Retina (tissue), 1 donor: ENCODE measurements at regions not wholly inside any gene's neighbourhood (a gene's known extent, or its start where the extent isn't known, plus 50 kb on each side); places are given as distances from the start of the nearest gene placed in this dataset.

Source experiments
- DNase-seq: peaks from one replicate; pipeline ENCODE4 v3.0.0-alpha.2; 2016

DNA sequence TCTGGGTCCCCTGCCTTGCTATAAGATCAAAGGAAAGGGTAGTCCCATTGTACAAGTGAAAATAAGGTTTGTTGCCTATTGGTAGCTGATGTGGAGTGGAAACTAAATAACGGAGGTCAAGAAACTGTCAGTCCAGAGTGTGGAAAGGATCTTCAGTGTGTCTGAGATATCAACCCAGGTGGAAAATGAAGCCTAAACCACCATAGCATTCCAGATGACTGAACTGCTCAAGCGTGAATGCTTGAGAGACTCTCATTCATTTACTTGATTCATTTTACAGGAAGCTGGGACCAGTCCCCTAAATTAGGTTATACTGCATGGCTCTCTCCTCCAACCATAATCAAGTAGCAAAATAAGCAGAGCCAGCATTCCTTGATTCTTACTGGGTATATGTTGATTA lies 116.0 kb upstream of the SLC28A3 start:
- no peak for DNase-seq

DNA sequence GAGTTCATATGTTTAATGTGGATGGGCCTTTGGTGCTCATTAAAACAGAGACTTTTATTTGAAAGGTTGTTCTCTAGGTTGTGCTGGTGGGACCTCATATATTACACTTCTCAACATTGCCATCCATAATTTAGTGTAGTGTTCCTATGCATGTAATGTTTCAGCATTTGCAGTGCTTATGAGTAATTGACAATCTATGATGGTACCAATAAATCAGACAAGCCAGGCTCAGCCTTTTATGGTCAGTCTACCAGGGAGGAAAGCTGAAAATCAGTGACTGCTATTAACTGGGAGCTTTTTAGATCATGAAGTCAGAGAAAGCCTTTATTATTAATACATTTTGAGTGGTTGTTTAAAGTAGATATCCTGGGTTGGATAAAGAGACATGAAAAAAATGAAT lies 120.1 kb upstream of the SLC28A3 start:
- DNase-seq, result no peak

DNA sequence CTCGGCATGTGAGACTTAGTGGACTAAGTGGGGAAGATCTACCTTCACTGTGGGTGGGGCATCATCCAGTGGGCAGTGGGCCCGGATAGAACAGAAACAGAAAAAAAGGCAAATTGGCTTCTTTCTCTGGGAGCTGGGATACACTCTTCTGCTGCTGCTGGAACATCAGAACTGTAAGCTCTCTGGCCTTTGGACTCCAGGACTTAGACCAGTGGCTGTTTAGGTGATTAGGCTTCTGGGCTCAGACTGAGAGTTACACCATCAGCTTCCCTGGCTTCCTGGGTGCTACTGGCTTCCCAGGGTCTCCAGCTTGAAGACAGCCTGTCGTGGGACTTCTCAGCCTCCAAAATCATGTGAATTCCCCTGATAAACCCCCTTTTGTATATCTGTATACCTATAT lies 122.7 kb upstream of the SLC28A3 start:
- DNase-seq, result no peak

DNA sequence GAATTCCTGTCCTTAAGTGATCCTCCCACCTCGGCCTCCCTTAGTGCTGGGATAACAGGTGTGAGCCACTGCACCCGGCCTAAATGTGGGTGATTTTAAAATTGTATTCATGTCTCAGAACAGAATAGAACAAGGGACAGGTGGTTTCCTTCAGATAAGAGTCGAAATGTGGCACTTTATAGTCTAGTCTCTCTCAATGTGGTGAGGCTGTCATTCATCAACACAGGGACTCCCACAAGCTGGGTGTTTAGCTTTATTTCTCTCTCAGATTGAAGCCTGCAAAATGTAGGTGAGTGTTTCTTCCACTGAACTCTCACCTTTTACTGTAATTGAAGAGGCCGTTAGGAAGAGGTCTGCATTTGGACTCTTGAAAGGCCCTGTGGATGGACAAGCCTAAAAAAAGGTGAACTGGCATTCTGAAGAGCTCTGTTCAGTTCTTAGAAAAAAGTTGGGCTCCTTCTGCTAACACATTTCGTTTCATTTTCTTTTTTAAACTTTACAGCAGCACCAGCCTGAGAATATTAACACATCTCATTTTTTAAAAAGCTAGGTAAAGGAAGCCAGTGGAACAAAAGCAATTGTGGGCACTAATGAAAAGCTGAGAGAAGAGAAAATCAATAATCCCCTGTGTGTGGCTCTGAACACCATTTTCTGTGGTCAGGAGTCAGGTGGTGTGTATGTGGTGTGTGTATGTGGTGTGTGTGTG lies 126.2 kb upstream of the SLC28A3 start:
- DNase-seq, result no peak

DNA sequence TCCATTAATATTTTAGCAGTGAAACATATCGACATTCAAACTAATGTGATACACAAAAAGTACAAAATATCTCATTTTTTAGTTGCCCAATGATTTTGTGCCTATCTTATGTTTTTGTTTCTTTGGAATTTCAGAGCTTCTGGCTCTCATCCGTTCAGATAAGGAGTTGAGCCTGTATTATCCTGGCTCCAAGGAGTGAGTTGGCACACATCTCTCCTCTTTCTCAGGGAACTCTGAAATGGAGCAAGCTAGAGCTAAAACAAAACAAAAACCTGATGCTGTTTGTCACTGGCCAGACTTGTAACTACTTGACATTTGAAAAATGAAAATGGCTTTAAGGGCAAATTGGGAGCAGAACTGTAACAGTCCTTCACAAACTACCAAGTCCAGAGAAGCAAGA lies 131.3 kb upstream of the SLC28A3 start:
- DNase-seq, result no peak

DNA sequence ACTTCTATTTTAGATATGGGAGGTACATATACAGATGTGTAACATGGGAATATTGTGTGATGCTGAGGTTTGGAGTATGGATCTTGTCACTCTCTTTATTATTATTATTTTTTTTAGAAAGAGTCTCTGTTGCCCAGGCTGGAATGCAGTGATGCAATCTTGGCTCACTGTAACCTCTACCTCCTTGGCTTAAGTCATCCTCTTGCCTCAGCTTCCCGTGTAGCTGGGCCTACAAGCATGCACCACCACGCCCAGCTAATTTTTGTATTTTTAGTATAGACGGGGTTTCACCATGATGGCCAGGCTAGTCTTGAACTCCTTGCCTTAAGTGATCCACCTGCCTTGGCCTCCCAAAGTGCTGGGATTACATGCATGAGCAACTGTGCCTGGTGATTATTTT lies 138.4 kb upstream of the SLC28A3 start:
- no peak for DNase-seq

DNA sequence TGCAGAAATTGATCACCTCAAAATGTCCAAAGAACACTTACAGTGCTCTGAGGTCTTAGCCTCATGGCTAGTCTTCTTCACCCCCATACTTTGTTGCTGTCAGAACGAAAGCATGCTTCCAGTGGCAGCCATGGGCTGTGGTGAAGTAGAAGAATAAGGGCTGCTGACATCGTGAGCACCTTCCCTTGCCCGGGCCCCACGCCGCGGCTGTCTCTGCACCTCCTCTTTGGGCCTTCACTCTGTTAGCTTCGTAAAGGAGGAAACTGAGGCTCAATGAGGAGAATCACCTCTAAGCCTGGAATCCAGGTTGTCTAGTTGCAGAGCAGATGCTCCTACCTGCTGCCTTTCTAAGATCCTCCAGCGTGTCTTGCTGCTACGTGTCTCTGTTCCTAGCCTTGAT lies 139.5 kb upstream of the SLC28A3 start:
- DNase-seq, result no peak

DNA sequence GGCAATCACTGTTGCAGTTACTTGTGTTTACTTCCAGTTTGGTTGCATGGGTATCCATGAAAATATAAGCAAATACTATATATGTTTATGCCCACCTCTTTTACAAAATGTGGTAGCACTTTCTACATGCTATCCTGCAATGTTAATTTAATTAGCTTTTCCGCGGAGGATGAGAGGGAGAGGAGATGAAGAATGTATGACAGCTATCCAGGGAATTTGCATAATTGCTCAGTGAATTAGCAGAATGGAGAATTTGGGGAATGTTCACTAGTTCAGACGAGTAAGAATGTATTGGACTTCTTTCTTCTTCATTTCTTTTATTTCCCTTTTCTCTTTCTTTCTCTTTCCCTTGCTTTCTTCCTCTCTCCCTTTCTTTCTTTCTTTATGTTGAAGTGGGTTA lies 140.7 kb upstream of the SLC28A3 start:
- DNase-seq, result no peak

DNA sequence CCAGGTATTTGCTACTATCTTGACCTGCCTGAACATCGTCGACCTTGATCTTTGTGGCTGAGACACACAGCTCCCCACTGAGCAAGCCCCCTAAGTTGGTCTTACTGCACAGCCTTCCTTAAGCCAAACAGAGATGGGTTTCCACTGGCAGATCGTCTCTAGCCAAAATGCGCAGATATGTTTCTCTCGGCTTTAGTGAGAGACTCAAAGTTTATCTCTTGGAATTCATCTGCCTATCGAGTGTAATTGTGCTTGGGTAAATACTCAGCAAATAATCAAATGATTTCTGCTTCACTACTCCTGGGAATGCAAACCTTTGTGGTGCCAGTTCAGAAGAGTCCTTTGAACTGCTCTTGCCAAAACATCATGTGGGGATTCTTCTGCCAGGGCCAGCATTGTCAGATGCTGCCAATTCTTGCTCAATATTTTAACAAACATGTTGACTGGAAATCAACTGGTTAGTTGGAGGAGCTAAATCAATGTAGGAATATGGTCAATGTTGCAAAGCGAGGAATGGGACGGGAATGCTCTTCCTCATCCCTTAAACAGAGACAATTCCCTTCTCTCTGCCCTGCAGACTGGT lies 141.2 kb upstream of the SLC28A3 start:
- DNase-seq, result peak; percentile 62

DNA sequence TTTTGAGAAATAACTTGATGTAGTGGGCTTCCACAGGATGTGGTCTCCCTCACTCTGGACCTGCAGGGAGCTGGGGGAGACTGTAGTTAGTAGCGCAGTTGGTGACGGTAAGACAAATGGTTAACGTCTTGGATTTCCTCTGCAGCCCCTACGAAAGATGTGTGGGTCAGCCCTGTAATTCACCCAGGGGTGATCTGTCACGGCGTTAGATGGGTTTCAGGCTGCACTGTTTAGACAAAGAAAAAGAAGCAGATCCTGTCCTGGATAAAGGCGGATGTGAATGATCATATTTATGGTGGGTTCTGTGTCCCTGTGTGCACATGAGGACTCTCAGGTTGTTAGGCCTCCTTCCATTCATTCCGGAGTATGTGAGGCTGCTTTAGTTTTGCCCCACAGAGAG lies 142.0 kb upstream of the SLC28A3 start:
- DNase-seq, result no peak

DNA sequence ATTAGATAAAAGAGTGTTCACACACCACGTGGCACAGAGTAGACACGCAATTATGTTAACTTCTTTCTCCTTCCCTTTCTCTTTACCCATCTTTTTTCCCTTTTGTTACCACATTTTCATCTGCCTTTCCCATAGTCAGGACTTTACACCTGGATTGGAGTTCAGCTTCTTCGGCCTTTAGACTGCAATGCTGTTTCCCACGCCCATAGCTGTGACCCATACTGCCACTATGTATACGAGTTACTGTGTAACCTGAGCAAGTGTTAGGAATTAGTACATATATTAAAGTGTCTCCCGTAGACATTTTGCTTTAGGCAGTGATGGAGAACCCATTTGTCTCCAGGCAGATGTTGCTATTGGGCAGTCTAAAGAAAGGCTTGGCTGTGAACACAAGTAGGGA lies 143.6 kb upstream of the SLC28A3 start:
- no peak for DNase-seq

DNA sequence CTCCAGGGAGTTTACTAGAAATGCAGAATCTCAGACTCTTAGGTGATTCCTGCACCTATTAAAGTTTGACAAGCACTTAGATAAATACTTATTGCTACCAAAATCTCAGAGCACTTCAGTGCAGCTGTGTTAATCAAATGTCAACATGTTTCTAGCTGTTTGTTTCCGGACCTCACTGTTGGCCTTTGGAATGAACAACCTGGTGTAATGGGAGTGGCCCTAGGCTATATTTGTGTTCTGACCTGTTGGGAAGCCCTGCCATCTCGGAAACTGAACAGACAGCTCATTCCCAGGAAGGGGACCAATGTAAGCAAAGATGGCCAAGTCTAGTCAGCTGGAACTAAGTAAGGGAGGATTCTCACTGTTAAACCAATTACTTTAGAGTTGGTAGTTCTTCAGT lies 145.0 kb upstream of the SLC28A3 start:
- DNase-seq, result no peak

DNA sequence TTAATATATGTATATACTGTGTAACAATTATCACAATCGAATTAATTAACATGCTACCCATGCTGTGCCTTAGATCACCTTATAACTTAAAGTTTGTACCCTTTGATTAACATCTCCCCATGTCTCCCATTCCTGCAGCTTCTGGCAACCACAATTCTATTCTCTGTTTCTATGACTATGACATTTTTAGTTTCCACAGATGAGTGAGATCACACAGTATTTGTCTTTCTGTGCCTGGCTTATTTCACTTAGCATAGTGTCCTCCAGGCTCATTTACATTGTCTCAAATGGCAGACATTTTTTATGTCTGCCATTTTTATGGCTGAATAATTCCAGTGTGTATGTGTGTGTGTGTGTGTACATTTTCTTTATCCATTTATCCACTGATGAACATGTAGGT lies 146.1 kb upstream of the SLC28A3 start:
- no peak for DNase-seq

DNA sequence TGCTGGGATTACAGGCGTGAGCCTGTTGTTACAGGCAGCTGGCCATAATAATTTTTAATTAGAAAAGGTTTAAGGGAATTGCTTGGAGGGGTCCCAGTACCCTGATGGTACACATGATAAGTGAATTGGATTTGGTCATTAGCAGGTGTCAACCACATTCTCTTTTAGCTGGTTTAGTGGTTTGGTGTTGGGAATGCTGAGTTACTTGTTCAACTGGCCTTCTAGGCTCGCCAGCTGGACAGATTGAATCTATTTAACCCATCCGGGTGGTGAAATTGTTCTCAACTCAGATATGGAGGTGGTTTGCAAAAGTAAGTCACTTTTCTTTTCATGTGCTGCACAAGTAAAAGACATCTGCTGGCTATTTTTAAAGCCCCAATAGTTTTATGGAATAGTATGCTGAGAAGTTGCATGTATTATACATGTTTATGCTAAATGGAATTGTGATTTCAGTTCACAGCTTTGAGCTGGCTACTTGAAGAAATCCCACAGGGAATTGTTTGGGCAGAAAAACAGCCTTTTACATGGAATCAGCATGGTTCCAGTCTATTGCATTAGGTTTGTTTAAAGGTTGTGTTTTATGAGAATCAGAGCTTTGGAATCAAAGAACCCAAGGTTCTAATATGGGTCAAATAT lies 149.8 kb upstream of the SLC28A3 start:
- no peak for DNase-seq

DNA sequence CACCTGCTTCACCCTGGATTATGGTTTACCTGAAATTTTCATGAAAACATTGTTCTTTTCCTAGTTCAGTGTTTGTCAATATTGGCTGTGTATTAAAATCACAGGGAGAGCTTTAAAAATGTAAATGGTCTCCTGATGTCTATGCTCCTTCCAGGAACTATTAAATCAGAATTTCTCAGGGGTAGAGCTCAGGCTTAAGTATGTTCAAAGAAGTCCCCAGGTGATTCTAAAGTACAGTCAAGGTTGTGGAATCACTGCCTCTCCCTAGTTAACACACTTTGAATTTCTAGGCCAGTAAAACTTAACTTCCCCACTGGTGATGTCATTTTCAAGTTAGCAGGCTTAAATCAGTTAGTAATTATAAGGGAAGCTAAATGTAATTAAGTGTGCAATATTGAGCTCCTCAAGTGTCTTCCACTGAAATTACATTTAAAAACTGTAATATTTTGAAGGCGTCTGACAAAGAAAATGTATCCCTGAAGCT lies 150.3 kb upstream of the SLC28A3 start:
- DNase-seq, result no peak

DNA sequence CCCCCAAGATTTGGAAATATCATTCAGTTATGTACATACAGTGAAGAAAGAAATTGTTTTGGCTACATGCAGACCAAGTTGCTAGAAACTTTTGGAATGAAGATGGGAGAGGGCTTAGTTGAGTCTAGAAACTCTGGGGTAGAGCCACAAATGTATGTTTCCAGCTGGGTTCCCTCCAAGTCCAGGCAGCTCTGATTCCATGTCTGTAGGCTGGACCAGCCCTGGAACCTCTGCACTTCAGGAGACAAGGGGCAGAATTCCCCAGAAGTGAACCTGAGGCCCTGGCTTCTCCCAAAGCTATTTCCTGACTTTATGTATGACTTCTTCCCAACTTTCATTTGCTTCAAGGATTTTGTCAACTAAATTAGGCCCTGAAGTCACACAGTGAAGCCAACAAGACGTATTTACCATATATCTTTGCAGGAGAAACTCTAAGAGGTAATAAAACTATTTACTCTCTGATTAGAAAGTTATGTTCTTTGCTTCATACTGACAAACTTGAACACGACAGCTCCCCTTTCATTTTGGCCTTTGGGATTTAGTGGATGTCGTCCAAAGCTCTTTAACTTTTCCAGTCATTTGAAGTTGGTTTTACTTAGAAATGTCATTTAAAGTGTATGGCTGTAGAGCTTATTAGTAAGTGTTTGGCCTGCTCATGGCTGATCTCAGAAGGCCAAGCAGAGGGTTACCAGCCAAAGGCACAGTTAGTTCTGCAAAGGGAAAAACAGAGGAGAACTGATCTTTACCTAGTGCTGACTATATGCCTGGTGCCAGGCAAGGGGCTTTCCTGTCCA lies 152.0 kb upstream of the SLC28A3 start:
- DNase-seq, result no peak

DNA sequence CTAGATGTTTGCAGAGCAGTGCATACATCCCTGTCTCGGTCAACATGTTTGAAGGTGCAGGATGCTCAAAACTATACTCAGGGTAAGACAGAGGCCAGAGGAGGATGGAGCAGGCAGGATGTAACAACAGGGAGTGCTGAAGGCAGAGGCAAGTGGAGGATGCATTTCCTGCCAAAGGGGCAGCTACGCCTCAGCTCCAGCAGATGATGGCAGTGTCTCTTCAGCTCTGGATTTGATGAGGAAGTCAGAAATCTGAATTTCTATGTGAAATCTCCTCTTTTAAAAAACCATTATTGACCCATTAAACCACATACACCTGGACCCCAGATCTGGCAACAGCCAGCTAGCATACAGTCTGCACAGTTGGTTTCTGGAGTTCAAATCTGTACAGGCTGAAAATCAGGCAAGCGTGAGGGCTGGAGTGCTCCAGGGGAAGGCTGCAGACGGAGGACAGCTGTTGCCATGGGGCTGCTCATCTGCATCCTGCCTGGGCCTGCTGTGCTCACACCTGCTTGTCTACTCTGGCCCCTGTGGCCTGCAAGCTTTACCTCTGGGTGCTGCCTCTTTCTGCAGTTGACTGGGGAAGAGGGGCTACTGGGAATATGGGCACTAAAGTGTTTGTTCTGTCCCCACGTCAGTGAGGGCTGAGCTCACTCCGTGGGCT lies 152.9 kb upstream of the SLC28A3 start:
- peak; percentile 32 for DNase-seq

DNA sequence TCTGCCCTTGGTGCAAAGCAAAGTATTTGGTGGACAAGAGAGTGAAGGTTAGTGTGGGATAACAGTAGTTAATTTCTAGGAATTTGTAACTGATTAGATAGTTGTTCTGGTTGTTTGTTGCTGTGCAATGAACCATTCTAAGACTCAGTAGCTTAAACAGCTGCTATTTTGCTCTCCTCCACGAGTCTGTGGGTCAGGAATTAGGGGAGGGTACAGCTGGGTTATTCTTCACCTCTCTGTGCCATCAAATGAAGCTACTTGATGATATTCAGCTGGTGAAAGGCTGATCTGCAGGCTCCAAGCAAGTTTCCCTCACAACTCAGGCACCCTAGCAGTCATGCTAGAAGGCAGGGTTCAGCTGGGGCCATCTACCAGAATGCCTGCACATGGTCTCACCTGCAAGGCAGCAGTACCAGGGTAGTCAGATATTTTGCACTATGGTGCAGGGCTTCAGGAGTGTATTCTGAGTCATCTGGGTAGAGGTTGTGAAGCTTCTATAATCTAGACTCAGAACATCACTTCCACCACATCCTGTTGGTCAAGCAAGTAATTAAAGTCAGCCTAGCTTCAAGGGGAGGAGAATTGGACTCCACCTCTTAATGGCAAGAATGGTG lies 159.5 kb upstream of the SLC28A3 start:
- DNase-seq, result no peak

DNA sequence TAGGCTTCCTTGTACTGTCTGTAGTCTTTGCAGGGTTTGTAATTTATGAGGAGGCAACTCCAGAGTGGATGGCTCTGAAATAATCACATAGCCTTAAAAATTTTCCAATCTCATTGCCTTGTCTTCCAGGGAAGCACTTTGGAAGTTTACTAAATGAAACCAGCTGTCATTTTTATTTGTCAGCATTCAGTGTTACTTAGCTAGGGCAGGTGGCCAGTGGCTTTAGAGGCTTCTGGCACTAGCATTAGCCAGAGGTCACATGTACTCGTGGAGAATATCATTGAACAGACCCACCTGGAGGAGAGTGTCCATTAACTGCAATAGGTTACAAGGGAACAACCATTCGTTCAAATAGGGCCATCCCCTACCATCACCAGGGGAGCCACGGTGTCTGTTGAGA lies 160.3 kb upstream of the SLC28A3 start:
- DNase-seq, result no peak

DNA sequence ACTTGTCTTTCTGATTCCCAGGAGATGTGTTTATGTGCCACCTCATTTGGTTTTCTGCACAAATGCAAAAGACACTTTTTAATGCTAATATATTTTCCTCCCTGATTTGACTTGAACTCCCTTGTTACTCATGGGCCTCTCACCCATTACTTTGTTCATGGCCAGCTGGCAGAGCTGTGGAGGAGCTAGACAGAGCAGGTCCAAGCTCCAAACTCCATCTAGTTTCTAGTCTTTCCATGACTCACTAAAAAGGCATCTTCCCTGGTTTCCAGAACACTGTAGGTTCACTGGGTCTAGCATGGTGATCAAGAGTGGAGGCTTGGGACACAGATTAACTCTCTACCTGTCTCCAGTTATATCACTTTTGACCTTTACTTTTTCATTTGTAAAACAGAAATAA lies 161.0 kb upstream of the SLC28A3 start:
- DNase-seq, result no peak

DNA sequence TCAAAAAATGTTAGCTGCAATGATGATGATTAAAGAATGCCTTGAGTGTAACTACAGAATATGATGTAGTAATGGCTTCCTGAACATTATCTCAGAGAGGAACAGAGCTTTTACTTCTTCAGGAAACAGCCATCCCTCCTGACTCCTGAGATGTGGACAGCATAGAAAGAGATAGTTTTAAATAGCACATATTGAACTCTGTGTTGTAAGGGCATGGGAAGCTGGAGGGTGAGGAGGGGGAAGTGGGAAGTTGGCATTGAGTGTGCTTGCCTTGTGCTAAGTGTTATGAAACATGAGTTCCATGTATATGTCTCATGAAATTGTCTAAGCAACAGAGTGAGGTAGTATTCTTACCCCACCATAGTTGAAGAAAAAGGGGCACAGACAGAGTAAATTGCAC lies 161.5 kb upstream of the SLC28A3 start:
- DNase-seq, result no peak

DNA sequence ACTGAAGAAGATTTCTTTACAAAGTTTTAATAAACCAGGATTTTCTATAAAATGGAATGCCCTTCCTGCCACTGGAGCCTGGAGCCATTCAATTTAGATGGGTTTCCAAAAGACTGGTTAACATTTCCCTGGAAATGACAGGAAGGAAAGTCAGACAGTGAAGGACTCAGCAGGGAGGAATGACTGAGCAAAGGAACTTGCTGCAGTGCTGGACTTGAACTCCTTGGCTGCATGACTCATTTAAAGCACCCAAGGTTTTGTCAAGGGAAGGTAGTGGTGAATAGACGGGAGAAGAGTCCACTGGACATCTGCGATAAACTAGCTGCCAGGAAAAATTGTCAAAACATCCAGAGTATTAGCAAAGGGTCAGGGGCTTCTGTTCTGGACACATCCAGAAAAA lies 163.8 kb upstream of the SLC28A3 start:
- no peak for DNase-seq

DNA sequence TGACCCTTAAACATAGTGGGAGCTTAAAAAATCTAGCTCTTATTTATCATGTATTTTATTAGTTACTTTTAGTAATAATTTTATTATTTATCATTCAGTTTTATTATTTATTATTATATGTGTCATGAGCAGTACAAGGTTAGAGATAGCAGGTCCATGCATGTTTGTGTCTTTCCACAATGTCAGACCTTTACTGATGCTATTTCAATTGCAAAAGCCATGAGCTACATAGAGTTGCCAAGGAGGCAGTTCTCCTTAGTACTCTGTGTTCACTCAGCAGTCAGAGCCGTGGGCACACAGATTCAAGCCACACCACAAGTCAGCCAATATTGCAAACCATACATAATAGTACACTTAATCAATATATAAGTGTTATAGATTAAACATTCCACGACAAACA lies 157.9 kb upstream of the NTRK2 start:
- no peak for DNase-seq
